H1 (cell line): ENCODE measurements at regions not wholly inside any gene's neighbourhood (a gene's known extent, or its start where the extent isn't known, plus 50 kb on each side); places are given as distances from the start of the nearest gene placed in this dataset.

Experiments used
- EZH2 ChIP-seq: fragments of 200-600 bp; sonication (generic); IDR thresholded peaks from 2 replicates; pipeline ENCODE4 v1.7.1; 2012; ENCODE audit warnings: low read depth, mild to moderate bottlenecking, moderate library complexity, low read length, inconsistent platforms; ENCODE audit not compliant: severe bottlenecking
- SUZ12 ChIP-seq: fragments of 200-600 bp; sonication (generic); IDR thresholded peaks from 2 replicates; pipeline ENCODE4 v1.6.1; 2012; ENCODE audit warnings: mild to moderate bottlenecking, inconsistent platforms, low read length, moderate library complexity, mixed read lengths
- TAF7 ChIP-seq: optimal IDR thresholded peaks from 2 replicates; pipeline ENCODE3; 2011; ENCODE audit warnings: low read depth, mild to moderate bottlenecking, inconsistent platforms, low read length, moderate library complexity, borderline replicate concordance
- TF ChIP-seq, protein P1 (sequence below): fragments of 300-600 bp; sonication (generic); IDR thresholded peaks from 2 replicates; pipeline ENCODE4 v1.7.1; 2012; ENCODE audit warnings: low read length, moderate library complexity, mild to moderate bottlenecking, inconsistent platforms; ENCODE audit not compliant: insufficient replicate concordance
- TF ChIP-seq, protein P2 (sequence below): IDR thresholded peaks from 2 replicates; pipeline ENCODE4 v1.6.1; 2011; ENCODE audit warnings: low read length, improper control_type of control experiment

DNA sequence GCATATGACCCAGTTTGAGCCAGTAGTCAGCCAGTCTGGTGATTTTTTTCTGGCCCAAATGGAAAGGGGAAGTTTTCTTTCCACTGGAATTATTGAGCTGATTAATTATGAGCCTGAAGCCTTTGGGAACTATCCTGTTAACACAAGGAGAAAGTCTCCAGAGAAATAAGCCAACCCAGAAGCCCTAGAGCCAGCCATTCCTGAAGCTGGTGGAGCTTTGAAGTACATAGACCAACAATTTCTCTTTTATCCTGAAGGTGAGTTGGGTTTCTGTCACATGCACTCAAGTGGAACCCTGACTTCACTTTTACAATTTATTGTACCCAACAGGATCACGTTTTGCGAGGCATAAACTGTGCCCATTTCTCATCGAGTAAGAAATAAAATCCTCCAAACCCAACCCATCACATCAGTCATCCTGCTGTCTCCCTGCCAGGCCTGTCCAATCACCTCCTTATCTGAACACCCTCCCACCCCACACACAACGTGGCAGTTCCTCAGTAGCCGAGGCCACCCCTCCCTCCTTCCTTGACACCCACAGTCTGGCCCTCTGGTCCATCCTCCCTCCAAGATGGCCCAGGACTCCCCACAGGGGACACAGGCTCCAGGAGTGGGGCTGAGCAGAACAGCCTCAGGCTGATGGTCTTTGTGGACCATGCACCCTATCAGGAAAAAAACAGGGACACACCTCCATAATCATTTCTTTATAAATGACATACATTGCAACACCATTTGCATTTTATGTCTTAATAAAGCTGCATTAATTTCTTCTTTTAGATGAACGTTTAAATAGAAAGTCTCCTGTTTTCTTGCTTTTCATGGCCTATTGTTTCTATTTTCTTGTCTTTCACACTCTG lies 55.7 kb upstream of the GATA2 start (continued):
- TF ChIP-seq, protein P1, sequence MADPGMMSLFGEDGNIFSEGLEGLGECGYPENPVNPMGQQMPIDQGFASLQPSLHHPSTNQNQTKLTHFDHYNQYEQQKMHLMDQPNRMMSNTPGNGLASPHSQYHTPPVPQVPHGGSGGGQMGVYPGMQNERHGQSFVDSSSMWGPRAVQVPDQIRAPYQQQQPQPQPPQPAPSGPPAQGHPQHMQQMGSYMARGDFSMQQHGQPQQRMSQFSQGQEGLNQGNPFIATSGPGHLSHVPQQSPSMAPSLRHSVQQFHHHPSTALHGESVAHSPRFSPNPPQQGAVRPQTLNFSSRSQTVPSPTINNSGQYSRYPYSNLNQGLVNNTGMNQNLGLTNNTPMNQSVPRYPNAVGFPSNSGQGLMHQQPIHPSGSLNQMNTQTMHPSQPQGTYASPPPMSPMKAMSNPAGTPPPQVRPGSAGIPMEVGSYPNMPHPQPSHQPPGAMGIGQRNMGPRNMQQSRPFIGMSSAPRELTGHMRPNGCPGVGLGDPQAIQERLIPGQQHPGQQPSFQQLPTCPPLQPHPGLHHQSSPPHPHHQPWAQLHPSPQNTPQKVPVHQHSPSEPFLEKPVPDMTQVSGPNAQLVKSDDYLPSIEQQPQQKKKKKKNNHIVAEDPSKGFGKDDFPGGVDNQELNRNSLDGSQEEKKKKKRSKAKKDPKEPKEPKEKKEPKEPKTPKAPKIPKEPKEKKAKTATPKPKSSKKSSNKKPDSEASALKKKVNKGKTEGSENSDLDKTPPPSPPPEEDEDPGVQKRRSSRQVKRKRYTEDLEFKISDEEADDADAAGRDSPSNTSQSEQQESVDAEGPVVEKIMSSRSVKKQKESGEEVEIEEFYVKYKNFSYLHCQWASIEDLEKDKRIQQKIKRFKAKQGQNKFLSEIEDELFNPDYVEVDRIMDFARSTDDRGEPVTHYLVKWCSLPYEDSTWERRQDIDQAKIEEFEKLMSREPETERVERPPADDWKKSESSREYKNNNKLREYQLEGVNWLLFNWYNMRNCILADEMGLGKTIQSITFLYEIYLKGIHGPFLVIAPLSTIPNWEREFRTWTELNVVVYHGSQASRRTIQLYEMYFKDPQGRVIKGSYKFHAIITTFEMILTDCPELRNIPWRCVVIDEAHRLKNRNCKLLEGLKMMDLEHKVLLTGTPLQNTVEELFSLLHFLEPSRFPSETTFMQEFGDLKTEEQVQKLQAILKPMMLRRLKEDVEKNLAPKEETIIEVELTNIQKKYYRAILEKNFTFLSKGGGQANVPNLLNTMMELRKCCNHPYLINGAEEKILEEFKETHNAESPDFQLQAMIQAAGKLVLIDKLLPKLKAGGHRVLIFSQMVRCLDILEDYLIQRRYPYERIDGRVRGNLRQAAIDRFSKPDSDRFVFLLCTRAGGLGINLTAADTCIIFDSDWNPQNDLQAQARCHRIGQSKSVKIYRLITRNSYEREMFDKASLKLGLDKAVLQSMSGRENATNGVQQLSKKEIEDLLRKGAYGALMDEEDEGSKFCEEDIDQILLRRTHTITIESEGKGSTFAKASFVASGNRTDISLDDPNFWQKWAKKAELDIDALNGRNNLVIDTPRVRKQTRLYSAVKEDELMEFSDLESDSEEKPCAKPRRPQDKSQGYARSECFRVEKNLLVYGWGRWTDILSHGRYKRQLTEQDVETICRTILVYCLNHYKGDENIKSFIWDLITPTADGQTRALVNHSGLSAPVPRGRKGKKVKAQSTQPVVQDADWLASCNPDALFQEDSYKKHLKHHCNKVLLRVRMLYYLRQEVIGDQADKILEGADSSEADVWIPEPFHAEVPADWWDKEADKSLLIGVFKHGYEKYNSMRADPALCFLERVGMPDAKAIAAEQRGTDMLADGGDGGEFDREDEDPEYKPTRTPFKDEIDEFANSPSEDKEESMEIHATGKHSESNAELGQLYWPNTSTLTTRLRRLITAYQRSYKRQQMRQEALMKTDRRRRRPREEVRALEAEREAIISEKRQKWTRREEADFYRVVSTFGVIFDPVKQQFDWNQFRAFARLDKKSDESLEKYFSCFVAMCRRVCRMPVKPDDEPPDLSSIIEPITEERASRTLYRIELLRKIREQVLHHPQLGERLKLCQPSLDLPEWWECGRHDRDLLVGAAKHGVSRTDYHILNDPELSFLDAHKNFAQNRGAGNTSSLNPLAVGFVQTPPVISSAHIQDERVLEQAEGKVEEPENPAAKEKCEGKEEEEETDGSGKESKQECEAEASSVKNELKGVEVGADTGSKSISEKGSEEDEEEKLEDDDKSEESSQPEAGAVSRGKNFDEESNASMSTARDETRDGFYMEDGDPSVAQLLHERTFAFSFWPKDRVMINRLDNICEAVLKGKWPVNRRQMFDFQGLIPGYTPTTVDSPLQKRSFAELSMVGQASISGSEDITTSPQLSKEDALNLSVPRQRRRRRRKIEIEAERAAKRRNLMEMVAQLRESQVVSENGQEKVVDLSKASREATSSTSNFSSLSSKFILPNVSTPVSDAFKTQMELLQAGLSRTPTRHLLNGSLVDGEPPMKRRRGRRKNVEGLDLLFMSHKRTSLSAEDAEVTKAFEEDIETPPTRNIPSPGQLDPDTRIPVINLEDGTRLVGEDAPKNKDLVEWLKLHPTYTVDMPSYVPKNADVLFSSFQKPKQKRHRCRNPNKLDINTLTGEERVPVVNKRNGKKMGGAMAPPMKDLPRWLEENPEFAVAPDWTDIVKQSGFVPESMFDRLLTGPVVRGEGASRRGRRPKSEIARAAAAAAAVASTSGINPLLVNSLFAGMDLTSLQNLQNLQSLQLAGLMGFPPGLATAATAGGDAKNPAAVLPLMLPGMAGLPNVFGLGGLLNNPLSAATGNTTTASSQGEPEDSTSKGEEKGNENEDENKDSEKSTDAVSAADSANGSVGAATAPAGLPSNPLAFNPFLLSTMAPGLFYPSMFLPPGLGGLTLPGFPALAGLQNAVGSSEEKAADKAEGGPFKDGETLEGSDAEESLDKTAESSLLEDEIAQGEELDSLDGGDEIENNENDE, result no peak
- no peak for TF ChIP-seq TAF7
- no peak for TF ChIP-seq EZH2
- TF ChIP-seq, protein P2, sequence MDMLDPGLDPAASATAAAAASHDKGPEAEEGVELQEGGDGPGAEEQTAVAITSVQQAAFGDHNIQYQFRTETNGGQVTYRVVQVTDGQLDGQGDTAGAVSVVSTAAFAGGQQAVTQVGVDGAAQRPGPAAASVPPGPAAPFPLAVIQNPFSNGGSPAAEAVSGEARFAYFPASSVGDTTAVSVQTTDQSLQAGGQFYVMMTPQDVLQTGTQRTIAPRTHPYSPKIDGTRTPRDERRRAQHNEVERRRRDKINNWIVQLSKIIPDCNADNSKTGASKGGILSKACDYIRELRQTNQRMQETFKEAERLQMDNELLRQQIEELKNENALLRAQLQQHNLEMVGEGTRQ, result no peak
- no peak for TF ChIP-seq SUZ12
